Tibial artery (tissue), 4 donors: ENCODE measurements at regions not wholly inside any gene's neighbourhood (a gene's known extent, or its start where the extent isn't known, plus 50 kb on each side); places are given as distances from the start of the nearest gene placed in this dataset.

Experiments used
- DNase-seq, 2 donors: peaks; one replicate each; pipeline ENCODE4 v3.0.0-alpha.2; 2019
- H3K27ac ChIP-seq, 2 donors: fragments of 200-600 bp; sonication (generic) in 1 of 2; 1 replicate in 1 of 2; 2 replicates in 1 of 2; pipeline ENCODE4 v1.5.1; 2018 to 2019; ENCODE audit warnings: mild to moderate bottlenecking in 1 of 2
- H3K27me3 ChIP-seq, 2 donors: fragments of 200-600 bp; sonication (generic) in 1 of 2; one replicate each; pipeline versions ENCODE4 v1.5.1 to v1.6.0; 2016 to 2019
- H3K36me3 ChIP-seq, 3 donors: fragments of 200-600 bp; sonication (generic) in 2 of 3; one replicate each; pipeline ENCODE4 v1.5.1; 2016 to 2019; ENCODE audit warnings: mild to moderate bottlenecking in 2 of 3
- H3K4me1 ChIP-seq, 4 donors: fragments of 200-600 bp; sonication (generic) in 2 of 4; 1 replicate in 3 of 4; 2 replicates in 1 of 4; pipeline ENCODE4 v1.5.1; 2016 to 2019
- H3K4me3 ChIP-seq, 2 donors: fragments of 200-600 bp; sonication (generic) in 1 of 2; 1 replicate in 1 of 2; 2 replicates in 1 of 2; pipeline ENCODE4 v1.5.1; 2018 to 2019; ENCODE audit warnings: mild to moderate bottlenecking in 2 of 2
- H3K9me3 ChIP-seq, 3 donors: fragments of 200-600 bp; sonication (generic) in 1 of 3; one replicate each; pipeline ENCODE4 v1.5.1; 2016 to 2019
- CTCF ChIP-seq, 2 experiments: fragments of 200-600 bp in 1 of 2; fragments of 450-650 bp in 1 of 2; IDR thresholded peaks; one replicate each; pipeline ENCODE4 v1.5.1; 2017 to 2019; ENCODE audit warnings: antibody characterized with exemption in 2 of 2, mild to moderate bottlenecking in 1 of 2, moderate library complexity in 1 of 2
- intact Hi-C: fragments of 100-400 bp; cut with DNase I; formaldehyde crosslinking; loops from one replicate; pipeline ENCODE4 v1.15.0; 2023; ENCODE audit warnings: low total_unique reads

- Histone ChIP-seq H3K27ac (no peak overlapping the region), H3K36me3 (no peaks in the 10 kb centered on the region), H3K4me3 (no peak overlapping the region), H3K9me3 (no peaks in the 10 kb centered on the region), H3K27me3 (no peaks in the 10 kb centered on the region), H3K4me1 (peaks cover 0 to 18% (median 6%) of the 10 kb centered on the region in 4 donors)
- no peak for DNase-seq
- no peak for TF ChIP-seq CTCF (IDR thresholded peaks at IDR 0.05)
- intact Hi-C loops, result no loop called here
Observed at GRCh38 chr13:33996636-33997035, 178.7 kb downstream of the RFC3 start.

GRCh38 chr13:33997574-33997973 lies 179.6 kb downstream of the RFC3 start:
- no peak for TF ChIP-seq CTCF (IDR thresholded peaks at IDR 0.05)
- Histone ChIP-seq H3K4me3 (no peak overlapping the region), H3K36me3 (no peaks in the 10 kb centered on the region), H3K27me3 (no peaks in the 10 kb centered on the region), H3K4me1 (peaks cover 0 to 11% (median 4%) of the 10 kb centered on the region in 4 donors), H3K27ac (no peak overlapping the region), H3K9me3 (no peaks in the 10 kb centered on the region)
- intact Hi-C loops, result no loop called here
- no peak for DNase-seq

- no peak for DNase-seq
- H3K27ac ChIP-seq, result no peak overlapping the region
- no peaks in the 10 kb centered on the region for H3K4me1 ChIP-seq
- H3K9me3 ChIP-seq, result no peaks in the 10 kb centered on the region
- H3K27me3 ChIP-seq, result no peaks in the 10 kb centered on the region
- TF ChIP-seq CTCF (IDR thresholded peaks at IDR 0.05), result no peak
- H3K4me3 ChIP-seq, result no peak overlapping the region
- intact Hi-C loops, result no loop called here
- H3K36me3 ChIP-seq, result no peaks in the 10 kb centered on the region
Observed at GRCh38 chr13:33999811-34000605, 182.1 kb downstream of the RFC3 start.

- Histone ChIP-seq H3K4me3 (no peak overlapping the region), H3K36me3 (no peaks in the 10 kb centered on the region), H3K27me3 (no peaks in the 10 kb centered on the region), H3K9me3 (no peaks in the 10 kb centered on the region), H3K4me1 (no peaks in the 10 kb centered on the region), H3K27ac (no peak overlapping the region)
- intact Hi-C loops, result no loop called here
- no peak for DNase-seq
- no peak for TF ChIP-seq CTCF (IDR thresholded peaks at IDR 0.05)
Observed at GRCh38 chr13:34000955-34001354, 183.0 kb downstream of the RFC3 start.

DNA sequence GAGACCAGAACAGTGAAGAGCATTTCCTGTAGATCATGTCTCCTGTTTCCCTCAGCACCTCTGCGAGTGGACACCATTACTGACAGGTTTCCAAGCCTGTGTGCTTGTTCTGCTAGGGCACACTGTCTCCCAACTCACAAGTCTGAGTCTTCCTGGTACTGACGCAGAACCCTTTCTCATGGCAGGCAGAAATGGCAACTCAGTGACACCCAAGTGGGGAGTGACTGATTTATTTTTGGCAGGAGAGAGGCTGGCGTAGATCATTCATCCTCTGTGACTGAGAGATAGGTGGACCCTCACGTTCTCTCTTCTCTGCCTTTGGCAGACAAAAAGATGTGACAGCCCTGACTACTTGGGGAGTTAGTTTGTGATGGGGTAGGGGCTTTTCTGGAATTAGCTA lies 183.4 kb downstream of the RFC3 start:
- intact Hi-C loops, result no loop called here
- H3K9me3 ChIP-seq, result no peaks in the 10 kb centered on the region
- no peak overlapping the region for H3K27ac ChIP-seq
- no peak overlapping the region for H3K4me3 ChIP-seq
- H3K27me3 ChIP-seq, result no peaks in the 10 kb centered on the region
- TF ChIP-seq CTCF (IDR thresholded peaks at IDR 0.05), result no peak
- H3K4me1 ChIP-seq, result no peaks in the 10 kb centered on the region
- no peak for DNase-seq
- H3K36me3 ChIP-seq, result no peaks in the 10 kb centered on the region
